ENCODE measurements at regions not wholly inside any gene's neighbourhood (a gene's known extent, or its start where the extent isn't known, plus 50 kb on each side); places are given as distances from the start of the nearest gene placed in this dataset.

DNA sequence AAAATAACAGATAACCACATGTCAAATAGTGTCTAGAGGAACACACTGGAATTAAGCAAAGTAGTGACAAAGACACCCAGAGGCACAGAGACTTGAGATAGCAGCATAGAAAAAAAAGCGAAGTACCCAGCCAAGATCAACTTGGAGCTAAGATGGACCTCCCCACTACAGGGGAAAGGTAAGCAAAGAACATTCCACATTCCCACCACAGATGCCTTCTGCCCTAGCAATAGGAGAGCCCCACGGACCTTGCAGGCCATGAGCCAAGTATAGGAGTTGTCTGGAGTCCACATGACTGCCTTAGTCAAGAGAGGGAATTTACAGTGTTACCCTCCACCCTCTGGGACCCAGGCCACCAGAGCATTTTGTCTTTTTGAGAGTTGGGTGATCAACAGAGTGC is 110.7 kb upstream of the SPRY2 start:
- TF ChIP-seq POLR2A (IDR thresholded peaks at IDR 0.05; ENCODE audit: low read length), result no peak
- TF ChIP-seq TFCP2L1 (CRISPR knock-in tag; IDR thresholded peaks at IDR 0.05), result no peak
- TF ChIP-seq TP53 (CRISPR knock-in tag; IDR thresholded peaks at IDR 0.05), result no peak
- TF ChIP-seq NR3C1 (IDR thresholded peaks at IDR 0.05), result no peak
- TF ChIP-seq NFE2L2 (conservative IDR thresholded peaks at IDR 0.05; ENCODE audit: low read length), result no peak
- TF ChIP-seq JUNB (IDR thresholded peaks at IDR 0.05), result no peak
- TF ChIP-seq MYC (IDR thresholded peaks at IDR 0.05; ENCODE audit: borderline replicate concordance, low read length), result no peak
- TF ChIP-seq, protein P1, sequence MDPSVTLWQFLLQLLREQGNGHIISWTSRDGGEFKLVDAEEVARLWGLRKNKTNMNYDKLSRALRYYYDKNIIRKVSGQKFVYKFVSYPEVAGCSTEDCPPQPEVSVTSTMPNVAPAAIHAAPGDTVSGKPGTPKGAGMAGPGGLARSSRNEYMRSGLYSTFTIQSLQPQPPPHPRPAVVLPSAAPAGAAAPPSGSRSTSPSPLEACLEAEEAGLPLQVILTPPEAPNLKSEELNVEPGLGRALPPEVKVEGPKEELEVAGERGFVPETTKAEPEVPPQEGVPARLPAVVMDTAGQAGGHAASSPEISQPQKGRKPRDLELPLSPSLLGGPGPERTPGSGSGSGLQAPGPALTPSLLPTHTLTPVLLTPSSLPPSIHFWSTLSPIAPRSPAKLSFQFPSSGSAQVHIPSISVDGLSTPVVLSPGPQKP (IDR thresholded peaks at IDR 0.05; ENCODE audit: low read depth, low read length), result no peak
- ChIA-PET POLR2A (no interaction called here), CTCF (no interaction called here)
- WGBS (ENCODE audit: missing lambda C conversion rate), result 32% methylated on average over 2 of the region's 2 CpGs
- no peak for ATAC-seq
- no peak for DNase-seq (ENCODE audit: low read depth in 1 of 2, low spot score in 1 of 2)
- H3K4me1 ChIP-seq, result no peaks in the 10 kb centered on the region
- H3K4me2 ChIP-seq, result no peak overlapping the region
- no peak for FAIRE-seq
- H3K9me3 ChIP-seq, result no peaks in the 10 kb centered on the region
- no peak overlapping the region for H3K4me3 ChIP-seq
- no peak overlapping the region for H3K27ac ChIP-seq

DNA sequence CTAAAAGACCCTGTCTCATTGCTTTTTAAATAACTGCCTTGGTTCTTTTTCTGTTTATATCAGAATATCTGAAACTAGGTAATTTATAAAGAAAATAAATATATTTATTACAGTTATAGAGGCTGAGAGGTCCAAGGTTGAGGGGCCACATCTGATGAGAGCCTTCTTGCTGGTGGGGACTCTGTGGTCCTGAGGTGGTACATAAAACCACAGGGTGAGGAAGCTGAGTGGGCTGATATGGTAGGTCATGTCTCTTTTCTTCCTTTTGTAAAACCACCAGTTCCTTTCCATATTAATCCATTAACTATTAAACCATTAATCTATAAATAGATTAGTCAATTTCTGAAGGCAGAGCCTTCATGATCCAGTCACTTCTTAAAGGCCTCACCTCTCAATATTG is 109.5 kb upstream of the SPRY2 start:
- POLR2A ChIA-PET, result no interaction called here
- CTCF ChIA-PET, result no interaction called here
- Histone ChIP-seq H3K9me3 (no peaks in the 10 kb centered on the region), H3K4me3 (no peak overlapping the region), H3K27ac (no peak overlapping the region), H3K4me2 (no peak overlapping the region), H3K4me1 (no peaks in the 10 kb centered on the region)
- FAIRE-seq (no peak), ATAC-seq (no peak), DNase-seq (ENCODE audit: low read depth in 1 of 2, low spot score in 1 of 2) (no peak)
- TF ChIP-seq HOXA7 (CRISPR knock-in tag; IDR thresholded peaks at IDR 0.05), result no peak
- TF ChIP-seq ESRRA (IDR thresholded peaks at IDR 0.05; ENCODE audit: borderline replicate concordance, low read length), result no peak
- TF ChIP-seq SMC3 (IDR thresholded peaks at IDR 0.05), result no peak

DNA sequence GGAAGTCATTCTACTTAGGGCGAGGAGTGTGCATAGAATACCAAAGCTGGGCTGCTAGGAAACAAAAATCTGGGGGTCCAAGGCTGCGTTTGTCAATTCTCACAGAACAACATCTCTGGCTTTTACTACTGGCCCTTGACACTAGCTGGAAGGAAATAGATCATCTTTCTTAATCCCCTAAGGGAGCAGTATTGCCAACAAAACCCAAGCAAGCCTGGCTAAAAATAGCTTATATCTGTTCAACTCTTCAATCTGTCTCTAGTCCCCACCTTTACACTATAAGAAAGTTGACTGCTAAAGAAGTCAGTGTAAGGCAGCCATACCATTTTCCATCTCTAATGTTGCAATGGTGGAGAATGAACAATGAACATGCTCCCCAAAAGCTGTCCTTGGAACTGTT is 107.8 kb upstream of the SPRY2 start:
- ATAC-seq (no peak), DNase-seq (ENCODE audit: low read depth in 1 of 2, low spot score in 1 of 2) (no peak), FAIRE-seq (no peak)
- no peak overlapping the region for H3K4me2 ChIP-seq
- no peak overlapping the region for H3K27ac ChIP-seq
- ChIA-PET CTCF (interaction anchor here (0.9 to 1.0 kb wide), 2 partner anchors 12 to 94 kb away, joined by 3 read pairs; no protein-coding TSS in a partner anchor), POLR2A (no interaction called here)
- H3K4me1 ChIP-seq, result no peaks in the 10 kb centered on the region
- no peaks in the 10 kb centered on the region for H3K9me3 ChIP-seq
- WGBS (ENCODE audit: missing lambda C conversion rate), result 72% methylated on average over 2 of the region's 2 CpGs
- TF ChIP-seq ZC3H11A (IDR thresholded peaks at IDR 0.05) (no peak), KDM1A (IDR thresholded peaks at IDR 0.05; ENCODE audit: low read depth) (no peak), MAFK (IDR thresholded peaks at IDR 0.05; ENCODE audit: partially characterized antibody) (no peak), HEYL (CRISPR knock-in tag; IDR thresholded peaks at IDR 0.05) (no peak), CBX2 (IDR thresholded peaks at IDR 0.05; ENCODE audit: borderline replicate concordance, low read depth) (no peak)
- TF ChIP-seq, protein P2, sequence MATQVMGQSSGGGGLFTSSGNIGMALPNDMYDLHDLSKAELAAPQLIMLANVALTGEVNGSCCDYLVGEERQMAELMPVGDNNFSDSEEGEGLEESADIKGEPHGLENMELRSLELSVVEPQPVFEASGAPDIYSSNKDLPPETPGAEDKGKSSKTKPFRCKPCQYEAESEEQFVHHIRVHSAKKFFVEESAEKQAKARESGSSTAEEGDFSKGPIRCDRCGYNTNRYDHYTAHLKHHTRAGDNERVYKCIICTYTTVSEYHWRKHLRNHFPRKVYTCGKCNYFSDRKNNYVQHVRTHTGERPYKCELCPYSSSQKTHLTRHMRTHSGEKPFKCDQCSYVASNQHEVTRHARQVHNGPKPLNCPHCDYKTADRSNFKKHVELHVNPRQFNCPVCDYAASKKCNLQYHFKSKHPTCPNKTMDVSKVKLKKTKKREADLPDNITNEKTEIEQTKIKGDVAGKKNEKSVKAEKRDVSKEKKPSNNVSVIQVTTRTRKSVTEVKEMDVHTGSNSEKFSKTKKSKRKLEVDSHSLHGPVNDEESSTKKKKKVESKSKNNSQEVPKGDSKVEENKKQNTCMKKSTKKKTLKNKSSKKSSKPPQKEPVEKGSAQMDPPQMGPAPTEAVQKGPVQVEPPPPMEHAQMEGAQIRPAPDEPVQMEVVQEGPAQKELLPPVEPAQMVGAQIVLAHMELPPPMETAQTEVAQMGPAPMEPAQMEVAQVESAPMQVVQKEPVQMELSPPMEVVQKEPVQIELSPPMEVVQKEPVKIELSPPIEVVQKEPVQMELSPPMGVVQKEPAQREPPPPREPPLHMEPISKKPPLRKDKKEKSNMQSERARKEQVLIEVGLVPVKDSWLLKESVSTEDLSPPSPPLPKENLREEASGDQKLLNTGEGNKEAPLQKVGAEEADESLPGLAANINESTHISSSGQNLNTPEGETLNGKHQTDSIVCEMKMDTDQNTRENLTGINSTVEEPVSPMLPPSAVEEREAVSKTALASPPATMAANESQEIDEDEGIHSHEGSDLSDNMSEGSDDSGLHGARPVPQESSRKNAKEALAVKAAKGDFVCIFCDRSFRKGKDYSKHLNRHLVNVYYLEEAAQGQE (IDR thresholded peaks at IDR 0.05), result no peak
- no peak overlapping the region for H3K4me3 ChIP-seq

DNA sequence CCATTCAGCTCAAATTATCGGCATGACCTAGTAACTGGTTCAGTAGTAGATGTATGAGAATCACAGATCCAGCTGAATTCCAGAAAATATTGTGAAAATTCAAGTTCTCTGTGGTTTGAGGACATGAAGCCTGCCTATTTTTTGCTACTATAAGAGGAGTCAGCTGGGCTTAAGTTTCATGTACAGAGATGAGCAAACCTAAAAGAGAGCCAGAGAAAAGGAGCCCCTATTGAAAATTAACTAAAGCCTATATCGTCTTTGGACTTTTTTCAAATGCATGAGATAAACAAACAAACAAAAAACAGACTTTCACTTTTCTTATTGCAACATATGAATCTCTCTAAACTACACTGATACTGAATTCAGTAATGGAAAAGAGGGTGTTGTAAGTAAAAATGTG is 106.8 kb upstream of the SPRY2 start:
- H3K27ac ChIP-seq, result no peak overlapping the region
- ATAC-seq (no peak), FAIRE-seq (no peak), DNase-seq (ENCODE audit: low read depth in 1 of 2, low spot score in 1 of 2) (no peak)
- no peak overlapping the region for H3K4me2 ChIP-seq
- H3K4me3 ChIP-seq, result no peak overlapping the region
- no peaks in the 10 kb centered on the region for H3K9me3 ChIP-seq
- ChIA-PET POLR2A (no interaction called here), CTCF (interaction anchor here (0.7 kb wide), 1 partner anchor 8 kb away, joined by 3 read pairs; no protein-coding TSS in a partner anchor)
- WGBS (ENCODE audit: missing lambda C conversion rate), result 42% methylated on average over 2 of the region's 2 CpGs
- H3K4me1 ChIP-seq, result no peaks in the 10 kb centered on the region
- TF ChIP-seq RARB (CRISPR knock-in tag; IDR thresholded peaks at IDR 0.05), result no peak
- no peak for TF ChIP-seq GATA3 (IDR thresholded peaks at IDR 0.05; ENCODE audit: borderline replicate concordance)
- TF ChIP-seq POLR2AphosphoS2 (conservative IDR thresholded peaks at IDR 0.05; ENCODE audit: low read length), result no peak
- TF ChIP-seq CEBPB (IDR thresholded peaks at IDR 0.05), result no peak
- TF ChIP-seq, protein P3, sequence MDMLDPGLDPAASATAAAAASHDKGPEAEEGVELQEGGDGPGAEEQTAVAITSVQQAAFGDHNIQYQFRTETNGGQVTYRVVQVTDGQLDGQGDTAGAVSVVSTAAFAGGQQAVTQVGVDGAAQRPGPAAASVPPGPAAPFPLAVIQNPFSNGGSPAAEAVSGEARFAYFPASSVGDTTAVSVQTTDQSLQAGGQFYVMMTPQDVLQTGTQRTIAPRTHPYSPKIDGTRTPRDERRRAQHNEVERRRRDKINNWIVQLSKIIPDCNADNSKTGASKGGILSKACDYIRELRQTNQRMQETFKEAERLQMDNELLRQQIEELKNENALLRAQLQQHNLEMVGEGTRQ (IDR thresholded peaks at IDR 0.05), result no peak
- no peak for TF ChIP-seq CBX8 (IDR thresholded peaks at IDR 0.05)
- no peak for TF ChIP-seq KDM1A (IDR thresholded peaks at IDR 0.05; ENCODE audit: low read depth)
- TF ChIP-seq MAZ (IDR thresholded peaks at IDR 0.05; ENCODE audit: borderline replicate concordance, low read depth, low read length), result no peak
- TF ChIP-seq HOXB5 (CRISPR knock-in tag; IDR thresholded peaks at IDR 0.05), result no peak
- TF ChIP-seq, protein P1 (IDR thresholded peaks at IDR 0.05; ENCODE audit: low read depth, low read length), result no peak
- TF ChIP-seq, protein P4, sequence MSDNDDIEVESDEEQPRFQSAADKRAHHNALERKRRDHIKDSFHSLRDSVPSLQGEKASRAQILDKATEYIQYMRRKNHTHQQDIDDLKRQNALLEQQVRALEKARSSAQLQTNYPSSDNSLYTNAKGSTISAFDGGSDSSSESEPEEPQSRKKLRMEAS (IDR thresholded peaks at IDR 0.05), result no peak
- TF ChIP-seq ZFP36 (IDR thresholded peaks at IDR 0.05; ENCODE audit: borderline replicate concordance, partially characterized antibody), result no peak
- no peak for TF ChIP-seq NFE2L2 (conservative IDR thresholded peaks at IDR 0.05; ENCODE audit: low read length)
- TF ChIP-seq EHMT2 (IDR thresholded peaks at IDR 0.05; ENCODE audit: low read depth), result no peak

Data from A549 (cell line).